MM.1S (cell line): ENCODE measurements at regions not wholly inside any gene's neighbourhood (a gene's known extent, or its start where the extent isn't known, plus 50 kb on each side); places are given as distances from the start of the nearest gene placed in this dataset.

ENCODE experiments used
- EZH2 ChIP-seq: fragments of 300-600 bp; sonication (generic); optimal IDR thresholded peaks from 2 replicates; pipeline ENCODE3; 2017; ENCODE audit warnings: low read depth, mild to moderate bottlenecking, antibody characterized with exemption, low read length, mixed read lengths
- TF ChIP-seq, protein P1 (sequence below): fragments of 300-600 bp; sonication (generic); IDR thresholded peaks from 2 replicates; pipeline ENCODE4 v1.5.1; 2016; ENCODE audit warnings: antibody characterized with exemption, low read length, mixed read lengths

DNA sequence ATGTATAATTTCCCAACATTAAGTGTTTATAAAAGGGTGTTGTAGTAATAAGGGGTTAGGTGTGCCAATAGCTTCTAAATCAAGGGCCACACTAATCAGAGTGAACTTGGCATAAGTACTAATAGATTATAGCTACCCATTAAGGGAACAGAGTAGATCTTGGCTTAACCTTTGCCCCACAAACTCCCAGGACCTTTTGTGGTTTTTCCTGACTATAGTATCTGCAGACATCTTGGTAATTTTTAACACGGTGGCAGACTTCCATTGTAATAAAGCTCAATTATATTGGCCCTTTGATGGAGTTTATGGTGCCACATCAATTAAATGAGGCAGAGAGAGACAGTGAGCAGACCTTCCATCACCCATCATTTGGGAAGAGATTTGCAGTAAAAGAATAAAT is 358.5 kb upstream of the HNRNPA3 start:
- TF ChIP-seq, protein P1, sequence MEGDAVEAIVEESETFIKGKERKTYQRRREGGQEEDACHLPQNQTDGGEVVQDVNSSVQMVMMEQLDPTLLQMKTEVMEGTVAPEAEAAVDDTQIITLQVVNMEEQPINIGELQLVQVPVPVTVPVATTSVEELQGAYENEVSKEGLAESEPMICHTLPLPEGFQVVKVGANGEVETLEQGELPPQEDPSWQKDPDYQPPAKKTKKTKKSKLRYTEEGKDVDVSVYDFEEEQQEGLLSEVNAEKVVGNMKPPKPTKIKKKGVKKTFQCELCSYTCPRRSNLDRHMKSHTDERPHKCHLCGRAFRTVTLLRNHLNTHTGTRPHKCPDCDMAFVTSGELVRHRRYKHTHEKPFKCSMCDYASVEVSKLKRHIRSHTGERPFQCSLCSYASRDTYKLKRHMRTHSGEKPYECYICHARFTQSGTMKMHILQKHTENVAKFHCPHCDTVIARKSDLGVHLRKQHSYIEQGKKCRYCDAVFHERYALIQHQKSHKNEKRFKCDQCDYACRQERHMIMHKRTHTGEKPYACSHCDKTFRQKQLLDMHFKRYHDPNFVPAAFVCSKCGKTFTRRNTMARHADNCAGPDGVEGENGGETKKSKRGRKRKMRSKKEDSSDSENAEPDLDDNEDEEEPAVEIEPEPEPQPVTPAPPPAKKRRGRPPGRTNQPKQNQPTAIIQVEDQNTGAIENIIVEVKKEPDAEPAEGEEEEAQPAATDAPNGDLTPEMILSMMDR = no peak
- TF ChIP-seq EZH2 = no peak
